ENCODE measurements at regions not wholly inside any gene's neighbourhood (a gene's known extent, or its start where the extent isn't known, plus 50 kb on each side); places are given as distances from the start of the nearest gene placed in this dataset.
"Not testable (repeated sequence)": the region's sequence is repeated elsewhere in the genome, so short reads cannot be mapped to it uniquely, and the experiment has no call there.

DNA sequence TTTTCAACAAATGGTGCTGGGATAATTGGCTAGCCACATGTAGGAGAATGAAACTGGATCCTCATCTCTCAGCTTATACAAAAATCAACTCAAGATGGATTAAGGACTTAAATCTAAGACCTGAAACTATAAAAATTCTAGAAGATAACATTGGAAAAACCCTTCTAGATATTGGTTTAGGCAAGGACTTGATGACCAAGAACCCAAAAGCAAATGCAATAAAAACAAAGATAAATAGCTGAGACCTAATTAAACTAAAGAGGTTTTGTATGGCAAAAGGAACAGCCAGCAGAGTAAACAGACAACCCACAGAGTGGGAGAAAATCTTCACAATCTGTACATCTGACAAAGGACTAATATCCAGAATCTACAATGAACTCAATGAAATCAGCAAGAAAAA, 88.0 kb upstream of the CDC42BPA start:
- TF ChIP-seq, protein P1, sequence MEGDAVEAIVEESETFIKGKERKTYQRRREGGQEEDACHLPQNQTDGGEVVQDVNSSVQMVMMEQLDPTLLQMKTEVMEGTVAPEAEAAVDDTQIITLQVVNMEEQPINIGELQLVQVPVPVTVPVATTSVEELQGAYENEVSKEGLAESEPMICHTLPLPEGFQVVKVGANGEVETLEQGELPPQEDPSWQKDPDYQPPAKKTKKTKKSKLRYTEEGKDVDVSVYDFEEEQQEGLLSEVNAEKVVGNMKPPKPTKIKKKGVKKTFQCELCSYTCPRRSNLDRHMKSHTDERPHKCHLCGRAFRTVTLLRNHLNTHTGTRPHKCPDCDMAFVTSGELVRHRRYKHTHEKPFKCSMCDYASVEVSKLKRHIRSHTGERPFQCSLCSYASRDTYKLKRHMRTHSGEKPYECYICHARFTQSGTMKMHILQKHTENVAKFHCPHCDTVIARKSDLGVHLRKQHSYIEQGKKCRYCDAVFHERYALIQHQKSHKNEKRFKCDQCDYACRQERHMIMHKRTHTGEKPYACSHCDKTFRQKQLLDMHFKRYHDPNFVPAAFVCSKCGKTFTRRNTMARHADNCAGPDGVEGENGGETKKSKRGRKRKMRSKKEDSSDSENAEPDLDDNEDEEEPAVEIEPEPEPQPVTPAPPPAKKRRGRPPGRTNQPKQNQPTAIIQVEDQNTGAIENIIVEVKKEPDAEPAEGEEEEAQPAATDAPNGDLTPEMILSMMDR (IDR thresholded peaks at IDR 0.05; ENCODE audit: low read depth, low read length), result not testable (repeated sequence)
- TF ChIP-seq POLR2A (IDR thresholded peaks at IDR 0.05; ENCODE audit: extremely low read depth, insufficient read length); MYC (IDR thresholded peaks at IDR 0.05; ENCODE audit: low read depth, low read length): not testable (repeated sequence)
- TF ChIP-seq, protein P2, sequence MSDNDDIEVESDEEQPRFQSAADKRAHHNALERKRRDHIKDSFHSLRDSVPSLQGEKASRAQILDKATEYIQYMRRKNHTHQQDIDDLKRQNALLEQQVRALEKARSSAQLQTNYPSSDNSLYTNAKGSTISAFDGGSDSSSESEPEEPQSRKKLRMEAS (IDR thresholded peaks at IDR 0.05; ENCODE audit: low read depth, low read length), result not testable (repeated sequence)

Data from NB4 (cell line).